SU-DHL-6 (cell line): ENCODE measurements at regions not wholly inside any gene's neighbourhood (a gene's known extent, or its start where the extent isn't known, plus 50 kb on each side); places are given as distances from the start of the nearest gene placed in this dataset.

ENCODE experiments used
- CTCF ChIP-seq: fragments of 200-600 bp; sonication (generic); IDR thresholded peaks from one replicate; pipeline ENCODE4 v1.5.1; 2017; ENCODE audit warnings: antibody characterized with exemption, mild to moderate bottlenecking, low read length, moderate library complexity; ENCODE audit not compliant: insufficient read depth, poor library complexity, severe bottlenecking
- EZH2phosphoT487 ChIP-seq: fragments of 200-600 bp; sonication (generic), shearing (Covaris generic); conservative IDR thresholded peaks from 2 replicates; pipeline ENCODE4 v1.6.1; 2018; ENCODE audit warnings: mild to moderate bottlenecking, antibody characterized with exemption, low read length, moderate library complexity, mixed read lengths

- TF ChIP-seq CTCF (no peak), EZH2phosphoT487 (no peak)
Observed at GRCh38 chr2:40820319-40820718, 368.4 kb upstream of the SLC8A1 start.
